OCI-LY3 (cell line): ENCODE measurements at regions not wholly inside any gene's neighbourhood (a gene's known extent, or its start where the extent isn't known, plus 50 kb on each side); places are given as distances from the start of the nearest gene placed in this dataset.
A peak's percentile ranks its signal among the peaks of the same experiment; 100 is the strongest.

ENCODE experiments used
- H2AFZ ChIP-seq: fragments of 200-600, 300-600 bp; shearing (Covaris generic); 2 replicates; pipeline ENCODE4 v1.6.0; 2014; ENCODE audit warnings: antibody characterized with exemption, low read depth, low read length
- H3K27ac ChIP-seq: fragments of 200-600, 300-600 bp; sonication (generic); 2 replicates; pipeline ENCODE4 v1.5.1; 2014; ENCODE audit warnings: mild to moderate bottlenecking, low read length, moderate library complexity, mixed read lengths
- H3K27me3 ChIP-seq: fragments of 200-600, 300-600 bp; sonication (generic); 2 replicates; pipeline ENCODE4 v1.6.1; 2014; ENCODE audit warnings: low read depth, low read length, mixed read lengths
- H3K36me3 ChIP-seq: fragments of 200-600, 300-600 bp; sonication (generic); replicated peaks from 2 replicates; pipeline ENCODE3; 2014; ENCODE audit warnings: low read depth, low read length, mixed read lengths
- H3K4me1 ChIP-seq: fragments of 300-600, 200-600 bp; sonication (generic); 2 replicates; pipeline ENCODE4 v1.6.1; 2014; ENCODE audit warnings: low read length, mixed read lengths
- H3K4me2 ChIP-seq: fragments of 200-600, 300-600 bp; sonication (generic); 2 replicates; pipeline ENCODE4 v1.6.1; 2014; ENCODE audit warnings: low read length, mixed read lengths
- H3K4me3 ChIP-seq: fragments of 300-600, 200-600 bp; sonication (generic); 2 replicates; pipeline ENCODE4 v1.5.1; 2014; ENCODE audit warnings: antibody characterized with exemption, mild to moderate bottlenecking, low read length, moderate library complexity
- H3K79me2 ChIP-seq: fragments of 300-600, 200-600 bp; shearing (Covaris generic); 2 replicates; pipeline ENCODE4 v1.6.1; 2014; ENCODE audit warnings: mild to moderate bottlenecking, low read length, mixed read lengths
- H3K9ac ChIP-seq: fragments of 300-600, 200-600 bp; shearing (Covaris generic); 2 replicates; pipeline ENCODE4 v1.6.0; 2014; ENCODE audit warnings: mild to moderate bottlenecking, low read length, moderate library complexity
- H3K9me3 ChIP-seq: fragments of 200-600, 300-600 bp; shearing (Covaris generic); 2 replicates; pipeline ENCODE4 v1.6.1; 2014; ENCODE audit warnings: low read length, mixed read lengths; ENCODE audit not compliant: insufficient read depth
- H4K20me1 ChIP-seq: fragments of 200-600, 300-600 bp; sonication (generic); 2 replicates; pipeline ENCODE4 v1.6.1; 2016; ENCODE audit warnings: low read length, mixed read lengths; ENCODE audit not compliant: insufficient read depth
- CTCF ChIP-seq: fragments of 200-600, 300-600 bp; sonication (generic); IDR thresholded peaks from 2 replicates; pipeline ENCODE4 v1.5.1; 2014; ENCODE audit warnings: antibody characterized with exemption, low read length, low read depth
- EZH2phosphoT487 ChIP-seq: fragments of 200-600 bp; shearing (Covaris generic); IDR thresholded peaks from 2 replicates; pipeline ENCODE4 v1.6.1; 2018; ENCODE audit warnings: antibody characterized with exemption, mixed run types, low read depth

DNA sequence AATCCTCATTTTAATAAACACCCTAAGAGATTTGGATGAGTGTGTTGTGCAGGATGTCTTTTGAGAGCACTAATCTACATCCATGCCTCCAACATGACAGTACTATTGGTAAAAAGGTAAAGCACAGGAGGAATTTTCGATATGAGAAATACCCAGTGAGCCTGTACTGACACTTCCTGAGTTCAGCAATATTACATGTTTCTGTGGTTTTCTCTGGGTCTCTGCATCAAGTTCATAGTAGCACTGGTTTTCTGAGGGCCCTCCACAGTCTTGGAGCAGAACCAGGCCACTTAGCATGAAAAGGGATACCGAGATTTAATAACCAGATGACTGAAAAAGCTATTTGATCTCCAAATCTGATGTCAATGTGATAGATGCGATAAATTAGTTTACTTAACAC is 524.1 kb downstream of the TMEM38B start:
- H2AFZ ChIP-seq: no peak overlapping the region
- peak overlapping the region; percentile 68 for H3K4me3 ChIP-seq
- peaks cover 9% of the 10 kb centered on the region; the same call in 1 of the 2 replicates for H3K27me3 ChIP-seq
- peak overlapping the region; percentile 44; the same call in 1 of the 2 replicates for H3K9ac ChIP-seq
- H4K20me1 ChIP-seq: no peaks in the 10 kb centered on the region
- TF ChIP-seq CTCF: no peak
- H3K4me2 ChIP-seq: peak overlapping the region; percentile 89
- peaks cover 46% of the 10 kb centered on the region for H3K4me1 ChIP-seq
- H3K27ac ChIP-seq: peak overlapping the region; percentile 77
- H3K36me3 ChIP-seq: no peaks in the 10 kb centered on the region
- no peaks in the 10 kb centered on the region for H3K9me3 ChIP-seq
- no peaks in the 10 kb centered on the region for H3K79me2 ChIP-seq

- TF ChIP-seq EZH2phosphoT487 (no peak), CTCF (no peak)
- peaks cover 9% of the 10 kb centered on the region; the same call in 1 of the 2 replicates for H3K27me3 ChIP-seq
- peak overlapping the region; percentile 68 for H3K4me3 ChIP-seq
- no peaks in the 10 kb centered on the region for H3K36me3 ChIP-seq
- H3K4me1 ChIP-seq: peaks cover 50% of the 10 kb centered on the region
- H3K79me2 ChIP-seq: no peaks in the 10 kb centered on the region
- H2AFZ ChIP-seq: 0 out of 2 replicates have a peak overlapping the region, but pooled peaks have one; percentile 20
- H3K9me3 ChIP-seq: no peaks in the 10 kb centered on the region
- H3K9ac ChIP-seq: peak overlapping the region; percentile 44; the same call in 1 of the 2 replicates
- peak overlapping the region; percentile 89 for H3K4me2 ChIP-seq
- peak overlapping the region; percentile 77 for H3K27ac ChIP-seq
- H4K20me1 ChIP-seq: no peaks in the 10 kb centered on the region
Observed at GRCh38 chr9:106218854-106219253, 524.5 kb downstream of the TMEM38B start.

DNA sequence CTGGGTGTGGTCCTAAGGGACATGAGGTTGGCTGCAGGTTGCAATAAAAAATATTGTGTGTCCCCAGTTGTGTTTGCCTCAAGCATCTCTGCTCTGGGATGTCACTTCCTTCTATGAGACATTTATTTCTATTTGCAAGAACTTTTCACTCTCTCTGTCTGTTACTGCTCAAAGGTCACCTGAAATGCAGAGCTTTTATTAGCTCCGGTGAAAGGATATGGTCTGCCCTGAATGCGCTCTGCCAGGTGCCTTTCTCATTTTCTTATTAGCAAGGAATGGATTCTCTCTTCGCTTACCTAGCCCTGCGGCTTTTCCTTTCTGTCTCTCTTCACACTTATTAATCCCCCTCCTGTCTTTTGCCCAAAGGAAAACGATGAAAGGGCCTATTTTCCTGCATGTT is 526.1 kb downstream of the TMEM38B start:
- H3K36me3 ChIP-seq: no peaks in the 10 kb centered on the region

DNA sequence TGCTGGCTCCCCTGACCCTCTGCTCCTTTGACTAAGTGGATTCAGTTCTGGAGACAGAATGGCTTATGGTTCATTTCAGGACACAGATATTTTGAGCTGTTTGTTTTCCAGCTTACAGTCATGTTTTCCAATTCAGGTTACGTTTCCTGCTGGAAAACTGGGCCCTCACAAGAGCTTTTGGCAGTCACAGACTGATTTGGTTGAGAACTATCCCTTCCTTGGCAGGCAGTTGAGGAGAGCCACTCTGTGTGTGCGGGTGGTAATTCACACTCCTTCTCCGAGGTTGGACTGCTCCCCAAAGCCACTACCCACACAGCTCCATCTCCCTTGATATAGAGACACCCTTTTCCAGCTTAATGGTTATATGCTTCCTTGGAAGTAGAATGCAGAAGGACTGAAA is 534.5 kb downstream of the TMEM38B start:
- H2AFZ ChIP-seq: no peak overlapping the region
- H3K4me2 ChIP-seq: no peak overlapping the region
- peaks cover 41% of the 10 kb centered on the region for H3K4me1 ChIP-seq
- no peaks in the 10 kb centered on the region for H4K20me1 ChIP-seq
- H3K9ac ChIP-seq: no peak overlapping the region
- no peaks in the 10 kb centered on the region for H3K36me3 ChIP-seq
- H3K79me2 ChIP-seq: no peaks in the 10 kb centered on the region
- H3K27ac ChIP-seq: no peak overlapping the region
- no peak for TF ChIP-seq CTCF
- no peak for TF ChIP-seq EZH2phosphoT487
- no peak overlapping the region for H3K4me3 ChIP-seq
- peaks cover 30% of the 10 kb centered on the region for H3K27me3 ChIP-seq
- no peaks in the 10 kb centered on the region for H3K9me3 ChIP-seq

More for the DNA sequence above, 526.1 kb downstream of the TMEM38B start:
- no peak overlapping the region for H2AFZ ChIP-seq
- peak overlapping the region; percentile 11 for H3K4me2 ChIP-seq
- H4K20me1 ChIP-seq: no peaks in the 10 kb centered on the region
- H3K27ac ChIP-seq: no peak overlapping the region
- H3K27me3 ChIP-seq: peaks cover 14% of the 10 kb centered on the region
- H3K4me3 ChIP-seq: no peak overlapping the region
- no peaks in the 10 kb centered on the region for H3K9me3 ChIP-seq
- no peak for TF ChIP-seq EZH2phosphoT487
- TF ChIP-seq CTCF: no peak
- H3K79me2 ChIP-seq: no peaks in the 10 kb centered on the region
- H3K9ac ChIP-seq: no peak overlapping the region
- H3K4me1 ChIP-seq: peaks cover 65% of the 10 kb centered on the region
